Renal pelvis (tissue), 1 donor: ENCODE measurements at regions not wholly inside any gene's neighbourhood (a gene's known extent, or its start where the extent isn't known, plus 50 kb on each side); places are given as distances from the start of the nearest gene placed in this dataset.
"Not testable (repeated sequence)": the region's sequence is repeated elsewhere in the genome, so short reads cannot be mapped to it uniquely, and the experiment has no call there.

ENCODE experiments used
- DNase-seq: peaks from one replicate; pipeline ENCODE4 v3.0.0-alpha.2; 2013

DNA sequence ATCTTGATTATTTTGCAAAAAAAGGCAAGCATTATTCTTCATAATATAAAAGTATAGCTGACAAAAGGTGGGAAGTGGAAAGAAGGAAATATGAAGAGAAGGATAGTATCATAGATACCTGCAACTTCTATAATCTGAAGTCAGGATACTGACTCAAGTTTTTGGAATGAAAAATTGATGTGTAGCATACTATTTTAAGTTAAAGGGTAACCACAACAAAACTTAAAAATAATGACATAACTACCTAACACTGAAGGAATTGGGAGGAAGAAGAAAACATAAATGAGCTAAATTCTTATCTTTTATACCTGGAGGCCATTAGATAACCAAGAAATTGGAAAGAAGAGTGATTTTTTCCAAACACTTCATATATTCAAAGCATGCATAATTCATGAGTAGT, 51.8 kb upstream of the TLE1 start:
- no peak for DNase-seq

DNA sequence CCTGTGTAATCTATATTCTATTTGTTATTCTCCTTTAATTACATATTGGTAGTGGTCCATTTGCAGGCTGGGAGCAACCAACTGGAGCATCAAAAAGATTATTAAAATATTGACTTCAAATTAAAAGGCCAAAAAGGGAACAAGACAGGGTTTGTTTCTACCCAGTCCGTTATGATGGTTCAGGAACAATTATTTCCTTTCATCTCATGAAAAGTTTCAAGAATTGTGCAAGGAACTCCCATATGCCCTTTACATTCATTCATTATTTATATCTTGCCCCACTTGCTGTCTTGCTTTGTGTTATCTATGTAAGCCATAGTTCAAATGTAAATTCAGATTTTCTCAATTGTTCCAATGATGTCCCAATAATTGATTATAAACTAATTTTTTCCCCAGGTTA, 58.7 kb upstream of the TLE1 start:
- no peak for DNase-seq

DNA sequence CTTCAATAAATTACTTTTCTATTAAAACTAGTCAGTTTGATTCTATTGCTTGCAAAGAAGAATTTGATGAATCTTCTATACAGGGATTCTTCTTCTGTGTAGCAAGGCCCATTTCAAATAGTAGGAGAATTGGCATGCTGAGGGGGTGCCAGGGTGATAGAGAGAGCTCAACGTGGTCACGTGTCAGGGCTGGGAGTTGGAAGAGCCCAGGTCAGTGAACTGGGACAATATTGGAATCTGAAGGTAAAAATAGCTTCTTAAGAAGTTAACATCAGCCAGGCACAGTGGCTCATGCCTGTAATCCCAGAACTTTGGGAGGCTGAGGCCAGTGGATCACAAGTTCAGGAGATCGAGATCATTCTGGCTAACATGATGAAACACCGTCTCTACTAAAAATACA, 64.1 kb upstream of the TLE1 start:
- DNase-seq: no peak

DNA sequence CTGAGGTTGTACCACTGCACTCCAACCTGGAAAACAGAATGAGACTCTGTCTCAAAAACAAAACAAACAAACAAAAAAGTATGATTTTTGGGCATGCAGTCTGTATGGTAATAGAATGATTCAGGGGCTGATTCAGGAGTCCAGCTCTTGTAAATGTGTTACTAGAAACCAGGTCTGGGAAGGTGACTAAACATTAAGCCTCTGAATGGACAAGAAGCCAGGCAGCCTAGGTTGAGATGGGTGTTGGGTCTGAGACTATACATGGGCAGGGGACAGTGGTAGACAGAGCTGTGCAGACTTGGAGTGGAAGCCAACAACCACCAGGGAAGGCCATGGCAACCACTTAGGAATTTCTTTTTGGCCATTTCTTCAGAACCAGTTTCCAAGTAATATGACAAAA, 64.9 kb upstream of the TLE1 start:
- no peak for DNase-seq

DNA sequence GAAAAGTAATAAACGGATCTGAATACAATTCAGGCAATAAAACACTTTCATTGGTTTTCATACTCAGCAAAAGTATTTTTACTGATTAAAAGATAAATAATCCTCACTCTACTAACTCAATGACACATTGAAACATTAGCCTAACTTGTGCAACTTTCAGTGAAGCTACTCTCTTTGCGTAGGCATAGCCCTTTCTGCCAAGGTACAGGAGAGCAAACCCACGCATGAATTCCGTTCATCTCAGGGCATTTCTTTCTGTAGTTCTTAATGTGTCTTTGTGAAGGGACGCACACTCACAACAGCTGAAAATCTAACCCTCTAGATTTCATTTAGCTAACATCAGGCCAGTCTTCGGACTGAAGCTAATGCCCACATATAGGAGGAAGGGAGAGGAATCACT, 66.4 kb upstream of the TLE1 start:
- DNase-seq: no peak

DNA sequence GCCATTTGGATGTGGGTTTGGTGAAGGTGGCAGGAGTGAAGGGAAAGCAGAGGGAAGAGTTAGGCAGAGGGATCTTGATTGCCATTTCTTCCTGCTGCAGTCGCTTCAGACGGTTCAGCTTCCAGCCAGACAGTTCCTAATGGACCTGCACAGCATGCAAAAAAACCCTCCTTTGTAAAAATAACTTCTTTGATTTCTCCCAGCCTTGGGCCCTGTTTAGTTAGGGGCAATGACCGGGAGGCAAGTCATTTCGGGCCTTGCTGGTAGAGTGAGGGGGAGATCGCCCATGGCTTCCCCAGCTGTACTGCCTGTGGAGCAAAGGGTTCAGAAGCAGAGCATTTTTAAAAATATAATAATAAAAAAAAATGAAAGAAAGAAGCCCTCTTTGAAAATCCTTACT, 67.2 kb upstream of the TLE1 start:
- DNase-seq: no peak

DNA sequence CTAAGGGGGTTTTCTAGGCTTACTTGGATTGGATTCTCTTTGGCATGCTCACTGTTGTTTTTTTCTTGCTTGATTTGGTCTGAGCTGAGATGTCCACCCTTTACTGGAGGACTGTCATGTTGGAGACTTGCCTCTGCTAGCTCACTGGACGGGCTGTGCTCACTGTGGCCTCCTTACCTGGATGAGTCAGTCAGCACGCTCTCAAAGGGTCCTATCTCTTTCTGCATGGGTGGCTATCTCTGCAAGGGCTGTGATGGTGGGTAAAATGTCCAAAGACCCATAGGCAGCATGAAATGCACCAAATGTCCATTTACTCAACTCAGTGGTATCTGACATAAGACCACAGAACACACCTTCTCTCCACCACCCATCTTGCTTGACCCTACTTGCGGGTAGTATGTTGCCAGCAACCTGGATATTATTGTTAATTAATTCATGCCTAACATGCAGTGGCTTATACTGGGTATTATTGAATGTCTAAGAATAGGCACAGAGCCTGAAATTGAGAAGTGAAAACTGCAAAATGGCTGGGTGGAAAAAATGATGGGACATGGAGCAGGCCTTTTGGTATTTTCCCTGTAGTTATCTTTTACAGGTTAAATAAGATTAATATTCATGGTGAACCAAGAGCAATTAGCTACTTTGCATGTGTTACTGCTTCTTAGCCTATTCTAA, 68.9 kb upstream of the TLE1 start:
- DNase-seq: no peak

DNA sequence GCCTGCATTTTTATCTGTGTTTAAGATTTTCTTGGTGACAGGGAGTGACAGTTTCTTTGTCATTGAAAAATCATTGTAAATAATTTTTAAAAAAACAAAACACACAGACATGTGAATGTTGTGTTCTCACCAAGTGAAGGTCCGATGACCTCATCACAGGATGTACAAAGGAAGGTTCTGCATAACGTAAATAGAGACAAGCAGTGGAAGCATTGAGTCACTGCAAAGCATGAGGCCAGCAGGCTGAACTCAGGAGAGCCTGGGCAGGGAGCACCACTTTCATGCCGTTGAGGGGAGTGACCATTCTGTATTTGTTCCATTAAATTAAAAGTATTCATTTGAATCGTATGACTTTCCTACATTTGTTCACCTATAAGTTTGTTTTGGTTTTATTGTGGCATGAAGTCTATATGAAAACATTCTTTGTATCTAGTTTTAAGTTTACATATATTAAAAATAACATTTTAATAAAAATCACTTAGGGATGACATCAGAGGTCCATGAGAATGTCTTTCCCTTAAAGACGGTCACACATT, 70.4 kb upstream of the TLE1 start:
- DNase-seq: no peak

DNA sequence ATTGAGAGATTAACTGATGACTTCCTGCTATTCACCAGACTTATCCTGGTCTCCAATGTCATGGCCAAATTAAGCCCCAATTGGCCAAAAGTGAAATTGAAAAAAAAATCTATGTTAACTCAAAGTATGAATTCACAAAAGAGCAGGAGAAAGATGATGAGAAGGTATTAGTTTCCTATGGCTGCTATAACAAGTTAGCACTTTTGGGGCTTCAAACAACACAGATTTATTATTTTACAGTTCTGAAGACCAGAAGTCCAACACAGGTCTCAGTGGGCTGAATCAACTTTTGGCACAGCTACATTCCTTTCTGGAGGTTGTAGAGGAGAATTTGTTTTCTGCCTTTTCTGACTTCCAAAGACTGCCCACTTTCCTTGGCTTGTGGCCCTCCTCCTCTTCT, 78.6 kb upstream of the TLE1 start:
- DNase-seq: no peak

DNA sequence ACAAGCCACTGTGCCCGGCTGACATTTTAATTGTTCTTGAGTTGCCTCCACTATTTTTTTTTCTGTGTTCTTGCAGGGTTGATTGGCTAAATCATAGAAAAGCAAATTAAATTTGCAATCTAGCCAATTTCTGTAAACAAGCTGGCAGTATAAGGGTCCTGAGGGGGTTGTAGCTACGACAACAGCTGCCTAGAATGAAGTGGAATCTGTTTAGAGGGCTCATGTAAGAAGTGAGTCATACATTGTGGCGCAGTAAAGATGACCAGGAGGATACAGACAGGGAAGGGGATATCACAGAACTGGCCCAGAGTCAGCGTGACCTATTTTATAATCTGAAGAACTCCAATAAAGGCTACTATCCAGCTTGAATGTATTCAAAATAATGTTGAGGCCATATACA, 82.2 kb upstream of the TLE1 start:
- no peak for DNase-seq

DNA sequence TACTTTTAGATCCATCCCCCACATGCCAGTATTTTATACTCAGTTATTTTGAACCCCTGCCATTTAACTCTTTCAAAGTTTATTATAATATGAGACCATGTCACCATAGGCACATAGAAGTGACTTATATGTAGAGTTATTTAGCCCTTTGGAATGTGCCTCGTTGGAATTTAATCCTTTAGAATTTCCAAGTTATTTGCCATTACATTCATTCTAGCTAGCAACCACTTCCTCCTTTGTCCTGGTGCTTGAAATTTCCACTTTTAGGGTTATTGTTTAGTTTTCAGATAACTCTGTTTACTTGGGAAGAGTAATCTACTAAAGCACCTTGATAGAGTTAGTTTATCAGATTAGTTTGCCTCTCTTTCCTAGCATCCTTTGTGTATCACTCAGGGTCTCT, 82.8 kb upstream of the TLE1 start:
- DNase-seq: no peak

DNA sequence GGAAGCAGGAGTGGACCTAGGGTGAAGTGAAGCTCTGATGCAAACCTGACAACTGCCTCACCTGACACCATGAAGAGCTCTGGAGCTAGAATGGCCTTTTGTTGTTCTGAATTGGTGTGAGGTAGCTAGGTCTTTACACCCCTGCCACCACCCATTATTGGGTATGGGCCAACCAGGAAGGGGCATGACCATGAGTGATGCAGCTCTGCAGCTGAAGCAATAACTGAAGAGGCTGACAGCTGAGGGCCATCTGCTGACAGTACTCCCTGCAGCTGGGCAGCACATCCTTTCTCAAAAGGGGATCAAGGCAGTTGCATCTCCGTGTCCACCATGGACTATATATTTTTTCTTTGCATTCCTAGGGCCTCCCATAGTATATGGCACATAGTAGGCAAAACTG, 87.0 kb upstream of the TLE1 start:
- DNase-seq: no peak

DNA sequence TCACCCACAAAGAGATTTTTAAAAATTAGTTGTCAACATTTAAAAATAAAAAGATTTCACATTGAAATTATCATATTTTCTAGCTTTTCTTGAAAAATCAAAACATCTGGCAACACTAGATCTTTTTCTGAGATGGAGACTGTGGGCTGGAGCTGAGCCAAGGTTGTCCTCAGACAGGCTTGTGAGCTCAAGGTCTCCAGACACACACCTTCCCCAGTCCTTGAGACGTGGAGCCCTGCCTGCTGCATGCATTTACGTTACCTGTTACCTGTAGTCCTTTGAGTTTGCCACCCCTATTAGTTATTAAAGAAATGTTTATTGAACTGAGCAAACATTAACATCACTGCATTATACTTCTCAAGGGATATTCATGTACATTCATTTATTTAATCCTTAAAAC, 87.5 kb upstream of the TLE1 start:
- DNase-seq: no peak

DNA sequence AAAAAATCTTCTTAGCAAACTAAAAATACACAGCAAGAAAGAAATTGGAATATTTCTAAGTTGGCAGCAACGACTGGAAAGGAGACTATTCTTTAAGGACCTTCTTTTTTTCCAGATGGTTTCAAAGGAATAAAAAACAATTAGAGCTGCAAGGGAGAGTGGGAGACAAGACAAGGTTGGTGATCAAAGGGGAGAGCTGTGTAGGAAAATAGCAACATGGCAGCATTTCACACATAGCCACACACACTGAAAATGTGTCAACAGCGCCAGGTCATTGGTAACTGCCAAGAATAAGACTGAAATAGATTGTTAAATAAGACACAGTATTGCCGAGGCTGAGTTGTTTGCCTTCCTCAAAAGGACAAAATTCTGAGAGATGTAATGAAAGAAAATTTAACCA, 88.1 kb upstream of the TLE1 start:
- DNase-seq: peak; percentile 39

DNA sequence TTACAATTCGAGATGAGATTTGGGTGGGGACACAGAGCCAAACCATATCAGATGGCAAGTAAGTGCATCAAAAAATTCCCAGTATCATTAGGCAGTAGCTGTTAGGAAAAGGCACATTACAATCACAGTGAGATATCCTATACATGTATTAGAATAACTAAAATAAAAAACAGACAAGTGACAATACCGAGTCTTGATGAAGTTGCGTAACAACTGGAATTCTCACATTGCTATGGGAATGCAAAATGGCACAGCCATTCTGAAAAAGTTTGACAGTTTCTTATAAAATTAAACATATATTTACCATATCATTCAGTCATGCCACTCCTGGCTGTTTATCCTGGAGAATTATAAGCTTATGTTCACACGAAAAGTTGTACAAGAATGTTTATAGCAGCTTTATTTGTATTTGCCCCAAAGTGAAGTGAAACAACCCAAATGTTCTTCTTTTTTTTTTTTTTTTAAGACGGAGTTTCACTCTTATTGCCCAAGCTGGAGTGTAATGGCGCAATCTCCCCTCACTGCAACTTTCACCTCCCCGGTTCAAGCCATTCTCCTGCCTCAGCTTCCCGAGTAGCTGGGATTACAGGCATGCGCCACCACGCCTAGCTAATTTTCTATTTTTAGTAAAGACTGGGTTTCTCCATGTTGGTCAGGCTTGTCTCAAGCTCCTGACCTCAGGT, 93.1 kb upstream of the TLE1 start:
- no peak for DNase-seq

DNA sequence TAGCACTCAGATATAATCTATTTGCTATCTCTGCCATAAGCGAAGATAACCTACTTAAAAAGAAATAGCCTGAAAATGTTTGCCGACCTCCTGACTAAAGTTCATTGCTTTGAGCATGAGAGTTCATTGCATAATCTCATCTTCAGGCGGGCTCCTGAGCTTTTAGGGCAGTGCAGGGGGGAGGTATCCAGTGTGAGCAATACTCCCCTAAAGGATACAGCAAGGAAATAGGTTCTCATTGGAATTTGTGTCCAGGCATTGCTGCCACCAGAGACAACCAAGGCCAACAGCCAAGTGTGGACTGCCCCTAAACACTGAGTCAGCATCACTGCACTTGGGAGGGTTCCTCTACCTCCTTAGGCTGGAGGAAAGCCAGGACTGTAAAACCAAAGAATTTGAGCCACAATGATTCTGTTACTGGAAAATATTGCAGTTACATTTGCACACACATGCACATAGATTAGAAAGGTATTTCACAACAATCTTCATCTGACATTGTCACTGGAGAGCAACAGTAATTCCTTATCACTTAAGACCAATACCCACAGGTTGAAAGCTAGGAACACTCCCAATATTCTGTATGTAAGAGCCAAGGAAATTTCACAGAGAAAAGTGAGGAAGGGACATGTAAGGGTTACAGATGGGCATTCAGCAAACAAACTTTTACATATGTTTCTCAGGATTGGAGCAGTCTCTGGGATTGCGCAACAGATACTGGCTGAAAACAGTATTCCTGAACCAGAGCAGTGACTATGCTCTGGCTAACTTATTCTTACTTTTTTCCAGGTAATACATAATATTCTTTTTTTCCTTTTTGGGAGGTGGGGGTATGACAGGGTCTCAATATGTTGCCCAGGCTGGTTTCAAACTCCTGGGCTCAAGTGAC, 98.6 kb upstream of the TLE1 start:
- DNase-seq: no peak

DNA sequence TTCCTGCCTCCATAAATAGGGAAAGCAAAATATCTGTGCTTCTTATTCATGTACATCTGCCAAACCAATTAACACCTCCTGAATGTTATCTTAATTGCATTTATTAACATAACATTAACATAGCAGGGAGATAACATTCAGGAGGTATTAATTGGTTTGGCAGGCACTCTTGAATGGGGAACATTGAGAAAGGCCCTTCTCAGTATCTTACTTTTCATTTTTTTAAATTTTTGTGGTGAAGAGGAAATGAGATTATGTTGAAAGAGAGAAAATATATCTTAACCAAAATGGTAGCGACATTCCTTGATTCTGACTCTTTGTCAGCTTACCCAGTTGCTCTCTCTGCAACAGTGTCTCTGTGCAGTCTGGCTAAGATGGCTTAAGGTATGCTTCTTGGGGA, 100.4 kb upstream of the TLE1 start:
- no peak for DNase-seq

DNA sequence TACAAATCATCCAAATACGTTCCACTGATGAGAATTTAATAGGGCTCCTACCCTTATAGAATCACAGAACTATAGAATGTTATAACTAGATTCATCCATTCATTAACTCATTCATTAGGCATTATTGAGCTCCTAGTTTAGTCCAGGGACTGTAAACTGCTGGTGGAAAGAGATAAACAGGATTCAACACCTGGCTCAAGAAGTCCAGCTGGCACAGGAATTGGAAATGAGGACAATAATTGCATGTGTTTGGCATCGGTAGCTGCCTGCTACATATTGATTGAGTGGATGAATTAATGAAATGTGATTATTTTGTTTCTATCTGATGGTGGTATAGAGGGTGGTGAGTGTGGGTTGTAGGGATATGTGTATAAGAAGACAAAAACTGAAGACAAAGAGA, 100.8 kb upstream of the TLE1 start:
- DNase-seq: no peak

DNA sequence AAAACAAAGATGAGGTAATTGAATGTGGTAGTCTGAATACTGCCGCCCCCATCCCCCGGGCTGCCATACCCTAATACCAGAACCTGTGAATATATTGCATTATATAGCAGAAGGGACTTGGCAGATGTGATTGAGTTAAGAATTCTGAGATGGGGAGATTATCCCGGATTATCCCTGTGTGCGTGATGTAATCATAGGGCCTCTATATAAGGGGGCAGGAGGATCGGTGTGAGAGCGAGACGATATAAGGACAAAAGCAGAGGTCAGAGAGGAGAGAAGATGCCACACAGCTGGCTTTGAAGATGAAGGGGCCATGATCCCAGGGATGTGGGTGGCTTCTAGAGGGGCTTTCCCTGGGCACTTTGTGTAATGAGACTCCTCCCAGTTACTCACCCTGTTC, 101.7 kb upstream of the TLE1 start:
- no peak for DNase-seq

DNA sequence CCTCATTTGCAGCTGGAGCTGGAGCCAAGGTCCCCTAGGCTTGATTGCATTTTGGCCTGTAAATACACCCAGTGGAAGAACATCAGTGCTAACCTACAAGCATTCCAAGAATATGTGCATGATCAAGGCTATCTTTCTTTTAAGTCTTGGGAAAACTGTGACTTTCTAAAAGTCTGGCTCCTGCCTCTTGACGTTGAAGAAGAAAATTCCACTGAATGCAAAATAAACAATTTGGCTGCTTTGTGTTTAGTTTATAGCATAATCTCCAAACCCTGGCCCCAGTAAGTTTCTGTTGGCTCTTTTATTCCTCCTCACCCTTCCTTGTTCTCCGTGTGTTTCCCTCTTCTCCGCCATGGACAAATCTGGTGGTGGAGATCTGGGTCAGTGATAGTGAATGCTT, 109.3 kb upstream of the TLE1 start:
- no peak for DNase-seq

DNA sequence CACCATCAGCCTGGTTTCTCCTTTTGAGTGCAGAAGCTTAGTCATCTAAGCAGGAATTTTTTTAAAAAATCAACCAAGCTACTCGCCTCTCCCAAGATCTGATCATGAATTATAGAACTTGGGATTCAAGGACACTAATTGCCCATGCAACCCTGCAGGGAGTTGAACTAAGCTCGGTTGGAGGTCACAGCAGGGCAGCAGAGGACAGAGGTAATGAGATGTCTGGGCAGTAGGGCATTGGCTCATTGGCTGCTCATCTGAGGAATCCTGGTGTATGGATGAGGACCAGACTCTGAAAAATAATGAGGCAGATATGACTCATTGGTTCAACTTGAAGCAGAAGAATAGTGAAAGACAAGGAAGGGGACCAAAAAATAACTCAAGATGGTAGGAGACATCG, 111.8 kb upstream of the TLE1 start:
- no peak for DNase-seq

DNA sequence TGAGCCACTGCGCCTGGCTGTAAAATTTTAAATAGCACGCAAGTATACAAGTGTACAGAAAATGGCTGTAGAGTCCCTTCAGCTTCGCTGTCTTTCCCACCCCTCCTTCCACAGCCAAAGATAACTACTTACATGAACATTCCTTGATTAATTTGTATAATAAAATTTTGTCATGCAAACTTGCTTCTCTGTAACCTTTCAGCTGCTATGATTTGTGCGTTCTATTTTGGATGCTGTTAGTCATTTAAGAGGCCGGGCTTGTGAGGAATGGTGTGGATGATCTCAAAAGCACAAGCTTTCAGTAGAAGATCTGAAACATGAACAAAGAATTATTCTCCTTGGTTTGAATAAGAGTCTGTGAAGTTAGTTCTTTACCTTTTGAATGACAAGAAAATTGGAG, 115.0 kb upstream of the TLE1 start:
- peak; percentile 66 for DNase-seq

DNA sequence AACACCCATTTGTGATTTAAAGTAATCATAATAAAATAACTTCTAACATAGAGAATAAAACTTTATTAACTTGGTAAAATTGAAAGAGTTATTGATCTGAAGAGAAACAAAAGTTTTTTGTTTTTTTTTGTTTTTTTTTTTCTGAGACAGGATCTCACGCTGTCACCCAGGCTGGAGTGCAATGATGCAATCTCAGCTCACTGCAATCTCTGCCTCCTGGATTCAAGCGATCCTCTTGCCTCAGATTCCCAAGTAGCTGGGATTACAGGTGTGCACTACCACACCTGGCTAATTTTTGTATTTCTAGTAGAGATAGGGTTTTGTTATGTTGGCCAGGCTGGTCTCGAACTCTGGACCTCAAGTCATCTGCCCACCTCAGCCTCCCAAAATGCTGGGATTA, 116.5 kb upstream of the SPATA31D4 start:
- DNase-seq: not testable (repeated sequence)
